HepG2 (cell line): ENCODE measurements at regions not wholly inside any gene's neighbourhood (a gene's known extent, or its start where the extent isn't known, plus 50 kb on each side); places are given as distances from the start of the nearest gene placed in this dataset.
A peak's percentile ranks its signal among the peaks of the same experiment; 100 is the strongest.

ENCODE experiments used
- AGO2 ChIP-seq: fragments of 200-400 bp; formaldehyde crosslinking; optimal IDR thresholded peaks from 2 replicates; pipeline ENCODE3; 2017; ENCODE audit warnings: mild to moderate bottlenecking, low read depth, low read length, moderate library complexity
- E2F5 ChIP-seq: sonication (generic); formaldehyde crosslinking; conservative IDR thresholded peaks from 2 replicates; pipeline ENCODE4 v1.4.0; 2020; ENCODE audit warnings: missing genetic modification reagents
- HIVEP1 ChIP-seq: sonication (generic); formaldehyde crosslinking; IDR thresholded peaks from 2 replicates; pipeline ENCODE4 v1.4.0; 2020; ENCODE audit warnings: mild to moderate bottlenecking, missing genetic modification reagents
- RFX3 ChIP-seq: IDR thresholded peaks from 2 replicates; pipeline ENCODE4 v1.6.1; 2016; ENCODE audit warnings: missing biosample characterization, missing genetic modification reagents
- SATB2 ChIP-seq: sonication (generic); formaldehyde crosslinking; IDR thresholded peaks from 2 replicates; pipeline ENCODE4 v1.5.0; 2020; ENCODE audit warnings: missing genetic modification reagents
- THAP9 ChIP-seq: sonication (generic); formaldehyde crosslinking; IDR thresholded peaks from 2 replicates; pipeline ENCODE4; 2020; ENCODE audit warnings: missing genetic modification reagents, mild to moderate bottlenecking, borderline replicate concordance
- ZBTB49 ChIP-seq: sonication (generic); formaldehyde crosslinking; IDR thresholded peaks from 2 replicates; pipeline ENCODE4 v1.4.0; 2020; ENCODE audit warnings: missing genetic modification reagents, borderline replicate concordance
- ZFP82 ChIP-seq: sonication (generic); formaldehyde crosslinking; IDR thresholded peaks from 2 replicates; pipeline ENCODE4 v1.5.1; 2020; ENCODE audit warnings: mild to moderate bottlenecking, missing genetic modification reagents, borderline replicate concordance
- ZFX ChIP-seq: sonication (generic); formaldehyde crosslinking; IDR thresholded peaks from 2 replicates; pipeline ENCODE4 v1.4.0; 2020; ENCODE audit warnings: mild to moderate bottlenecking, low read depth, missing genetic modification reagents, moderate library complexity
- ZNF142 ChIP-seq: sonication (generic); formaldehyde crosslinking; IDR thresholded peaks from 2 replicates; pipeline ENCODE4 v1.4.0; 2020; ENCODE audit warnings: missing genetic modification reagents
- ZNF280D ChIP-seq: sonication (generic); formaldehyde crosslinking; IDR thresholded peaks from 2 replicates; pipeline ENCODE4 v1.5.1; 2020; ENCODE audit warnings: mild to moderate bottlenecking, missing genetic modification reagents
- ZNF33B ChIP-seq: sonication (generic); formaldehyde crosslinking; IDR thresholded peaks from 2 replicates; pipeline ENCODE4 v1.5.1; 2020; ENCODE audit warnings: mild to moderate bottlenecking, missing genetic modification reagents
- ZNF34 ChIP-seq: sonication (generic); formaldehyde crosslinking; IDR thresholded peaks from 2 replicates; pipeline ENCODE4 v1.4.0; 2020; ENCODE audit warnings: mild to moderate bottlenecking, missing genetic modification reagents, borderline replicate concordance
- ZNF780A ChIP-seq: sonication (generic); formaldehyde crosslinking; IDR thresholded peaks from 2 replicates; pipeline ENCODE4 v1.8.0; 2022; ENCODE audit warnings: mild to moderate bottlenecking, missing genetic modification reagents, moderate library complexity

- peak; percentile 19; the same call in 1 of the 2 replicates for TF ChIP-seq ZNF33B (CRISPR knock-in tag)
- no peak for TF ChIP-seq HIVEP1
- peak; percentile 44 for TF ChIP-seq RFX3 (CRISPR knock-in tag)
- no peak for TF ChIP-seq ZBTB49 (CRISPR knock-in tag)
- TF ChIP-seq ZNF142 (CRISPR knock-in tag): no peak
- TF ChIP-seq ZFP82 (CRISPR knock-in tag): 0 out of 2 replicates have a peak, but pooled peaks have one; percentile 6
- TF ChIP-seq SATB2 (CRISPR knock-in tag): 0 out of 2 replicates have a peak, but pooled peaks have one; percentile 4
- TF ChIP-seq ZFX: peak; percentile 73
- peak; percentile 77; the same call in 1 of the 2 replicates for TF ChIP-seq ZNF780A (CRISPR knock-in tag)
- TF ChIP-seq THAP9 (CRISPR knock-in tag): no peak
- TF ChIP-seq E2F5: 0 out of 2 replicates have a peak, but pooled peaks have one; percentile 3
- TF ChIP-seq ZNF280D (CRISPR knock-in tag): no peak
- TF ChIP-seq ZNF34 (CRISPR knock-in tag): no peak
- TF ChIP-seq AGO2: peak; percentile 42
These were observed 105.9 kb upstream of the HNRNPU start (continued) for GRCh38 chr1:244970236-244970743.
